Lower leg skin (tissue), 3 donors: ENCODE measurements at regions not wholly inside any gene's neighbourhood (a gene's known extent, or its start where the extent isn't known, plus 50 kb on each side); places are given as distances from the start of the nearest gene placed in this dataset.

Source experiments
- CTCF ChIP-seq, 3 donors: fragments of 450-650 bp; IDR thresholded peaks; one replicate each; pipeline ENCODE4 v1.5.1; 2016; ENCODE audit warnings: antibody characterized with exemption in 3 of 3, mild to moderate bottlenecking in 3 of 3, moderate library complexity in 2 of 3
- POLR2A ChIP-seq, 2 donors: fragments of 450-650 bp; IDR thresholded peaks; one replicate each; pipeline ENCODE4 v1.6.1; 2016 to 2017; ENCODE audit warnings: antibody characterized with exemption in 2 of 2, mild to moderate bottlenecking in 1 of 2, moderate library complexity in 1 of 2

DNA sequence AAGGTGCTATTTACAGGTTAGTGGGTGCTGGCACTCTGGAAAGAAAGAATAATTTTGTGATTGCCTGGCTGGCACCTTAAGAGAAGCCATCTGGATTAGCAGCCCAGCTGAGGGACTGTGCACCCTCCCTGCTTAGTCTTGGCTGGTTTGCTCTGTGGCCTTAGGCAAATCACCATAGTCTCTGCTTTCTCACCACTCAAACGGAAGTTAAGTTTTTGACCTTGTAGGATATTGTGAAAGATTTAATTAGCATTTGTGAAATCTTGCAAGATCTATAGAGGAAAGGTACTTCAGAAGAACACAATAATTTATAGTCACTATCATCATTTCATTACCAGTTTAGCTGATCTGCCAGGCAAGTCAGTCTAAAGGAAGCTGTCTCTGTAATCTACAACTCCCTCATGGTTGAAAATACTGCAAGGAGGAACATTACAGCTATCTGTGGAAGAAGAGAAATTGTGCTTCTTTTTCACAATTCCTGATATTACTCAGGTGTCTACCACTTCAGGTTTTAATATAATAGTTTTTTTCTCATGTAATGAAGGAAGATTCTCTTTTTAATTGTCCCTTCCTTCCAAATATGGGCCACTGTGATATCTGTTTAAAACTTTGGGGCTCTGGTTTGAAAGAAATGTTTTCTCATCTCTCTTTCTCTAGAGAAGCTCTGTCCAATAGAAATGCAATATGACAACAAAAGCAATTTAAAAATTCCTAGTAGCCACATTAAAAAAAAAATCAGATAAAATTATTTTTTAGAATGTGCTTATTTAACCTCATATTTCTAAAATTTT, 219.6 kb downstream of the PTEN start:
- TF ChIP-seq CTCF (IDR thresholded peaks at IDR 0.05) (no peak), POLR2A (IDR thresholded peaks at IDR 0.05) (no peak)
